Effector memory CD8-positive, alpha-beta T cell (primary cell): ENCODE measurements at regions not wholly inside any gene's neighbourhood (a gene's known extent, or its start where the extent isn't known, plus 50 kb on each side); places are given as distances from the start of the nearest gene placed in this dataset.
"Not testable (repeated sequence)": the region's sequence is repeated elsewhere in the genome, so short reads cannot be mapped to it uniquely, and the experiment has no call there.

Experiments
- ATAC-seq: fragments of 150-1000 bp; cut with Tn5 transposase; replicated peaks from 2 replicates; pipeline ENCODE4 v1.10.0; 2021; ENCODE audit warnings: mild to moderate bottlenecking, moderate library complexity
- DNase-seq, 3 experiments: peaks; one replicate each; pipeline ENCODE4 v3.0.0; 2021
- H3K27ac Mint-ChIP-seq, 2 donors: one replicate each; pipeline ENCODE4 v1.8.0; 2022; ENCODE audit warnings: mild to moderate bottlenecking in 2 of 2, mixed read lengths in 2 of 2, moderate library complexity in 2 of 2
- H3K27me3 Mint-ChIP-seq, 2 donors: one replicate each; pipeline ENCODE4 v1.8.0; 2022; ENCODE audit warnings: mixed read lengths in 2 of 2
- H3K36me3 Mint-ChIP-seq: one replicate; pipeline ENCODE4 v1.8.0; 2022; ENCODE audit warnings: mild to moderate bottlenecking, moderate library complexity, mixed read lengths; ENCODE audit not compliant: insufficient read depth
- H3K4me1 Mint-ChIP-seq, 2 donors: one replicate each; pipeline ENCODE4 v1.8.0; 2022; ENCODE audit warnings: low read depth in 2 of 2, mixed read lengths in 2 of 2
- H3K4me3 Mint-ChIP-seq, 2 donors: one replicate each; pipeline ENCODE4 v1.8.0; 2022; ENCODE audit warnings: mild to moderate bottlenecking in 2 of 2, mixed read lengths in 2 of 2, moderate library complexity in 2 of 2
- H3K9me3 Mint-ChIP-seq, 2 donors: one replicate each; pipeline ENCODE4 v1.8.0; 2022; ENCODE audit warnings: mixed read lengths in 2 of 2

- no peak overlapping the region for H3K27ac Mint-ChIP-seq
- no peak for ATAC-seq
Measured at GRCh38 chr6:105681061-105681460, 278.2 kb upstream of the PREP start.

DNA sequence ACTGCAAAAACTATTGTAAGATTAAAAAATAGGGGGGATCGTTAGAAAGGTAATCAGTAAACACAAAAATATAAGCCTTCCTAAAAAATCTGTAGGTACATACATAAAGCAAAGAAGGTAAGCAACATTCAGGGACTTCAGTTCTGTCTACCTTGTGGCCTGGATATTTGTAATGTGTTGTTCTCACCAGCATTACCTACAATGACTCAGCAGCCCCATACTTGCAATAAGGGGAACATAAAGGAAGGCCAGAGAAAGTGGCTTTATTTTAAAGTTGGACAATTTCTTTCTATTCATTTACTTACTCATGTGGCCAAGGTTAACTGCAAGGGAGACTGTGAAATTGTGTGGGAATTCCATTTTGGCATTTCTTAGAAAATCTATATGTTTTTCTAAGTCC, 277.2 kb upstream of the PREP start:
- DNase-seq (no peak), ATAC-seq (no peak)
- Mint-ChIP-seq H3K27ac (no peak overlapping the region), H3K4me3 (no peak overlapping the region), H3K9me3 (peaks cover 2 to 15% of the 10 kb centered on the region in 2 donors), H3K36me3 (no peaks in the 10 kb centered on the region), H3K4me1 (no peaks in the 10 kb centered on the region), H3K27me3 (no peaks in the 10 kb centered on the region)

More at GRCh38 chr6:105681061-105681460, 278.2 kb upstream of the PREP start:
- Mint-ChIP-seq H3K36me3 (no peaks in the 10 kb centered on the region), H3K9me3 (peaks cover 2 to 15% of the 10 kb centered on the region in 2 donors), H3K4me3 (no peak overlapping the region), H3K4me1 (no peaks in the 10 kb centered on the region), H3K27me3 (no peaks in the 10 kb centered on the region)
- no peak for DNase-seq

- Mint-ChIP-seq H3K27me3 (no peaks in the 10 kb centered on the region), H3K4me1 (no peaks in the 10 kb centered on the region), H3K27ac (no peak overlapping the region), H3K4me3 (no peak overlapping the region), H3K36me3 (no peaks in the 10 kb centered on the region), H3K9me3 (peaks cover 3 to 15% of the 10 kb centered on the region in 2 donors)
- DNase-seq (no peak), ATAC-seq (no peak)
Measured at GRCh38 chr6:105678516-105678915, 275.6 kb upstream of the PREP start.

DNA sequence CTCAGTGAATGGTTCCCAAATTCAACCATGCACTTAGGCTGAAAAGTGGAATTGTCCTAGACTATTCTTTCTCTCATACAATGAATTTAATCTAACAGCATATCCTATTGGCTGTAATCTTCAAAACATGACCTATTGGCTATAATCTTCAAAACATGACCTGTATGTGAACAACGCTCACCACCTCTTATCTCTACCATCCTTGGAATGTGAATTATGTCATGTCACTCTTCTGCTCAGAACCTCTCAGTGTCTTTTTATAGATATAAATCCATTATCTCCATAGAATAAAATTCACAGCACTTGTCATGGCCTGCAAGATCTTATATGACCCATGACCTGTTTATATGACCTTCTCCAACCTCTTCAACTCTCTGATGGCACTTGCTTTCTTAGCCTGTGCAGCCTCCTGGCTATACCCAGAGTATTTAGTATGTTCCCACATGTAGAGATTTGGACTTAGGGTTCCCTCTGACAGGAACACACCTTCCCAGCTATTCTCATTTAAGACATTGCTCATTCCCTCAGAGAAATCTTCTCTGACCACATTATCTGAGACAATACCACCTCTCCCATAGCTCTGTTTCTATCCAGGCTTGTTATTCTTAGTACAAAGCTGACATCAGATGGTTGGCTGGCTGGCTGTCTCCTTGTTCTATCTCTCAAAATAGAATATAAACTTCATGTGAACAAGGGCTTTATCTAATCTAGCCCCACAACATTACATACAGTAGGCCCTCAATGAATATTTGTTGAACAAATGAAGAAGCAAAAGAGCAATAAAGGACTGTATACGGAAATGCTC, 275.0 kb upstream of the PREP start:
- peaks cover 3 to 15% of the 10 kb centered on the region in 2 donors for H3K9me3 Mint-ChIP-seq
- H3K4me3 Mint-ChIP-seq, result no peak overlapping the region
- H3K27ac Mint-ChIP-seq, result no peak overlapping the region
- DNase-seq (no peak), ATAC-seq (no peak)
- H3K36me3 Mint-ChIP-seq, result no peaks in the 10 kb centered on the region
- no peaks in the 10 kb centered on the region for H3K4me1 Mint-ChIP-seq
- H3K27me3 Mint-ChIP-seq, result no peaks in the 10 kb centered on the region

DNA sequence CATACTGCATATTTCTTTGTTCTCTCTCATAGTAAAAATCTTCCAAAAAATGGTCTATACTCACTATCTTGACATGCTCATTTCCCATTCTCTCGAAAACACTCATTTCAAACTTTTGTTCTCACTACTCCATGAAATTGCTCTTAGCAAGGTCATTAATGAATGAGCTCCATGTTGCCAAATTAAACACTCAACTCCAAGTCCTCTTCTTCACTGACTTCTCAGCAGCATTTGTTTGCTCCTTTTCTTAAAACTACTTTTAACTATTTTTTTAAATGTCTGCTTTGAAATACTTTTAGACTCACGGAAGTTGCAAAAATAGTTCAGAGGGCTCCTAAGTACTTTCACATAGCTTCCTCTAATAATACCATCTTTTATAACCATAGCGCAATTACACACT, 274.0 kb upstream of the PREP start:
- DNase-seq (no peak), ATAC-seq (no peak)
- no peaks in the 10 kb centered on the region for H3K27me3 Mint-ChIP-seq
- no peaks in the 10 kb centered on the region for H3K4me1 Mint-ChIP-seq
- H3K4me3 Mint-ChIP-seq, result no peak overlapping the region
- no peak overlapping the region for H3K27ac Mint-ChIP-seq
- no peaks in the 10 kb centered on the region for H3K36me3 Mint-ChIP-seq
- peaks cover 3 to 13% of the 10 kb centered on the region in 2 donors for H3K9me3 Mint-ChIP-seq

DNA sequence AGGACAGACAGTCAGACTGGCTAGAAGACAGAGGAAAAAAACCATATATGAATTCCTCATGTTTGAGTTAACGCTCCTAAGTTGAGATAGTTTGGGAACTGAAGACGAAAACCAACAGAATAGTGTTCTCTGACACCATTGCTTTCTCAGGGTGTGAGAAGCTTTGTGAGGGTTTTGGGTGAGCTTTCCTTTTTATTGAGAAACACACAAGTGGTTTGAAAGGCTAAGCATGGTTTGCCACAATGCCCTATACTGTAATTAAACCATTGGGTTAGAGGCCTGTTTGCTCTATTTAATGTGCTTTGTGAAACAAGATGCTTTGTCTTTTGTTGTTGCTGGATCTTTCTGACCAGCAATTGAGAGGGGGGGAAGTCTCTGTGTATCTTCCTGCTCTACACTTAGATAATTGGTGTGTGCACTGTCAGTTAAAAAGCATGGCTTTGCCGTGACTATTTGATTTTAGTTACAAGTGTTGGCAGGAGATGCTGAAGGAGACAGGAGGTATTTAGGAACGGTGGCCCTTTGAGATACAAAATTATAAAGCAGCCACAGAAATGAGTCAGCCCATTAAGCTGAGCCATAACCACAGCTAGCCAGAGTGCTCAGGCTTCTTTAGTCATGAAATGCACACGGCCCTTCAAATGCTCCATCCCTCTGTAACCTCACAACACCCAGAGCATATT, 273.0 kb upstream of the PREP start:
- ATAC-seq (peak; percentile 21), DNase-seq (no peak)
- Mint-ChIP-seq H3K4me3 (no peak overlapping the region), H3K36me3 (no peaks in the 10 kb centered on the region), H3K9me3 (peaks cover 1 to 3% of the 10 kb centered on the region in 2 donors), H3K27ac (no peak overlapping the region), H3K27me3 (no peaks in the 10 kb centered on the region), H3K4me1 (no peaks in the 10 kb centered on the region)

- H3K36me3 Mint-ChIP-seq, H3K4me3 Mint-ChIP-seq, H3K9me3 Mint-ChIP-seq, ATAC-seq, H3K27ac Mint-ChIP-seq, H3K27me3 Mint-ChIP-seq, DNase-seq, H3K4me1 Mint-ChIP-seq: not testable (repeated sequence)
Measured at GRCh38 chr6:105672856-105673538, 270.1 kb upstream of the PREP start.

DNA sequence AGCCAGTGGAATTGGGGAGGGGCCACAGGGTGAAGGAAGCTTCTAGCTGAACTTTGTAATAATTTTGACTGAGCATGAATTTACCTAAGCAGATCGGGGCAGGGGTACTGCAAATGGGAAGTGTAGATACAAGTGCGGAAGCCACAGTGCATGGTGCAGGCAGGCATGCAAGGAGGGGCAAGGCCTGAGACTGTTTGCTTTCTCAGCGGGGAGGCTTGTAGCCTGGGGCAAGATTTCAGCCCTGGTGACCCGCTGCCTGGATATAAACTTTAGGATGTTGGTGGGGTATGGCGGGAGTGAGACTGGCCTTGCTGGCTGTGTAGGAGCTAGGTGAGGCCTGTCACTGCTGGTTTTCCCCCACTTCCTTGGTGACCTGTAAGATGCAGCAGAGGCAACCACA, 266.4 kb upstream of the PREP start:
- ATAC-seq, result no peak
- H3K27ac Mint-ChIP-seq, result no peak overlapping the region
- no peaks in the 10 kb centered on the region for H3K36me3 Mint-ChIP-seq
- H3K4me3 Mint-ChIP-seq, result no peak overlapping the region
- peaks cover 0 to 3% of the 10 kb centered on the region in 2 donors for H3K9me3 Mint-ChIP-seq
- DNase-seq, result no peak
- H3K27me3 Mint-ChIP-seq, result no peaks in the 10 kb centered on the region
- H3K4me1 Mint-ChIP-seq, result no peaks in the 10 kb centered on the region

DNA sequence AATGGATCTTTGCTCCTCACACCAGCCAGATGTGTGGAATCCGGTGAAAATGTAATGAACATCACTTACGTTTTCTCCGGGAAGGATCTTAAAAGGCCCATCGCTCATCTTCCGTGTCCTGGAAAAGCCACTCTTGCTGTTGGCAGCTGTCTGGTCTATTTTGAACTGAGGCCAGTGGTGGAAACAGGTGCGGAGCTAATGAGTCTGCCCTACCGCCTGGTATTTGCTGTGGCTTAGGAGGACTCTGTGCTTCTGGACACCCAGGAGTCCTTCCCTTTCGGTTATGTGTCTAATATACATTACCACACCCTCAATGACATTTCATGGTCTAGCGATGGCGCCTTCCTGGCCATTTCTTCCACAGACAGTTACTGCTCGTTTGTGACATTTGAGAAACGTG, 264.2 kb upstream of the PREP start:
- peaks cover 2% of the 10 kb centered on the region for H3K36me3 Mint-ChIP-seq
- peaks cover 0 to 2% of the 10 kb centered on the region in 2 donors for H3K4me1 Mint-ChIP-seq
- peaks cover 0 to 3% of the 10 kb centered on the region in 2 donors for H3K9me3 Mint-ChIP-seq
- no peak overlapping the region for H3K27ac Mint-ChIP-seq
- no peak for DNase-seq
- ATAC-seq, result no peak
- H3K27me3 Mint-ChIP-seq, result no peaks in the 10 kb centered on the region
- H3K4me3 Mint-ChIP-seq, result no peak overlapping the region

DNA sequence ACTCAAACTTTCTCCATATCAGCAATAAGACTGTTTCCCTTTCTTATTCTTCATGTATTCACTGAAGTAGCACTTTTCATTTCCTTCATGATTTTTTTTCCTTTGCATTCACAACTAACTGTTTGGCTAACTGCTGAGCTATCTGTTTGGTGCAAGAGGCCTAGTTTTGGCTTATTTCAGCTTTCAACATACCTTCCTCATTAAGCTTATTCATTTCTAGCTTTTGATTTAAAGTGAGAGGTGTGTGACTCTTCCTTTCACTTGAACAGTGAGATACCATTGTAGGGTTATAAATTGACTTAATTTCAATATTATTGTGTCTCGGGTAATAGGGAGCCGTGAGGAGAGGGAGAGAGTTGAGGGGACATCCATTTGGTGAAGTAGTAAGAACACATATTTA, 262.0 kb upstream of the PREP start:
- Mint-ChIP-seq H3K4me1 (peaks cover 0 to 7% of the 10 kb centered on the region in 2 donors), H3K27me3 (no peaks in the 10 kb centered on the region), H3K9me3 (peaks cover 0 to 2% of the 10 kb centered on the region in 2 donors), H3K27ac (no peak overlapping the region), H3K36me3 (peaks cover 2% of the 10 kb centered on the region), H3K4me3 (no peak overlapping the region)
- DNase-seq (no peak), ATAC-seq (no peak)

DNA sequence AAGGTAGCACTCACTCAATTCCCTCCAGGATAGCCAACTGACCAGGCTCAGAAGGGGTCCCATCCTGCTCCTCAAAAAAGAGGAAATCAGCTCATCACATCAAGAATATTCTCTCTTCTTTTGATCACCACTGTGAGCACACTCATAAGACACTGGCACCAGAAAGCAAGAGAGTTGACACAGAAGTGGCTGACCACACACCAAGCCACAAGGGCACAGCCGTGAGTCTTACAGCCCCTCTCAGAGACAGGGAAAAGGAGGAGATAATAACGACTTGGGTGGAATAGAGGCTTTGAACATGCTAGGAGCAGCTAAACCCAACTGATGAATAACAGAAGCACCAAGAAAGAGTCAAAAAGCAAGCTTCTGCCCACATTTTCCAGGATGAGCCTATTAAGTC, 249.1 kb upstream of the PREP start:
- H3K4me3 Mint-ChIP-seq, result peak overlapping the region in 1 of 2 donors; percentile 7
- H3K27me3 Mint-ChIP-seq, result no peaks in the 10 kb centered on the region
- ATAC-seq, result peak; percentile 28
- peak overlapping the region; percentile 48 to 53 for H3K27ac Mint-ChIP-seq
- peaks cover 10% of the 10 kb centered on the region for H3K36me3 Mint-ChIP-seq
- no peaks in the 10 kb centered on the region for H3K9me3 Mint-ChIP-seq
- no peak for DNase-seq
- H3K4me1 Mint-ChIP-seq, result peaks cover 35 to 54% of the 10 kb centered on the region in 2 donors

- Mint-ChIP-seq H3K9me3 (no peaks in the 10 kb centered on the region), H3K36me3 (peaks cover 15% of the 10 kb centered on the region), H3K27ac (peak overlapping the region; percentile 75 to 94), H3K4me1 (peaks cover 50 to 66% of the 10 kb centered on the region in 2 donors), H3K27me3 (no peaks in the 10 kb centered on the region), H3K4me3 (peak overlapping the region; percentile 47 to 64)
- DNase-seq (no peak), ATAC-seq (no peak)
Measured at GRCh38 chr6:105650347-105650746, 247.5 kb upstream of the PREP start.

DNA sequence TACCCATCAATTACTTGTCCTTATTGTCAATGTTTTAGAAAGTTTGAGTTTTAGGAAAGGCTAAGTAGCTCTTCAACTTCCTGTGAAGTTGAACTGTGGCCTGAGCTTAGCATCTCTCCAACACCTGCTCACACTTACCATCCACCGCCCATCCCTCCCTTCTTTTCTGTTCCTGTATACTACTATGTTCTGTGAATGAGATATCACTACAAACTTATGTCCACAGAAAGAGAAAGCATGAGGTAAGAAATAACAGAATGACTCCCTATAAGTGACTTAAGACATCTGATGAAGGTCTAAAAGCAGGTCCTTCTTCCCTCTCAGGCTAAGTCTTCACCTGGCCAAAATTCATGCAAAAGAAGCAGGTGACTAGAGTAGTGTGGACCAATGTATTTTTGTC, 246.3 kb upstream of the PREP start:
- H3K4me3 Mint-ChIP-seq, result peak overlapping the region; percentile 39 to 58
- no peaks in the 10 kb centered on the region for H3K9me3 Mint-ChIP-seq
- peak overlapping the region; percentile 94 for H3K27ac Mint-ChIP-seq
- H3K4me1 Mint-ChIP-seq, result peaks cover 59 to 75% of the 10 kb centered on the region in 2 donors
- no peak for DNase-seq
- peaks cover 15% of the 10 kb centered on the region for H3K36me3 Mint-ChIP-seq
- no peak for ATAC-seq
- no peaks in the 10 kb centered on the region for H3K27me3 Mint-ChIP-seq
